ENCODE measurements at regions not wholly inside any gene's neighbourhood (a gene's known extent, or its start where the extent isn't known, plus 50 kb on each side); places are given as distances from the start of the nearest gene placed in this dataset.

GRCh38 chr2:15808204-15808910 is 132.0 kb upstream of the MYCN start:
- no peak for ATAC-seq

DNA sequence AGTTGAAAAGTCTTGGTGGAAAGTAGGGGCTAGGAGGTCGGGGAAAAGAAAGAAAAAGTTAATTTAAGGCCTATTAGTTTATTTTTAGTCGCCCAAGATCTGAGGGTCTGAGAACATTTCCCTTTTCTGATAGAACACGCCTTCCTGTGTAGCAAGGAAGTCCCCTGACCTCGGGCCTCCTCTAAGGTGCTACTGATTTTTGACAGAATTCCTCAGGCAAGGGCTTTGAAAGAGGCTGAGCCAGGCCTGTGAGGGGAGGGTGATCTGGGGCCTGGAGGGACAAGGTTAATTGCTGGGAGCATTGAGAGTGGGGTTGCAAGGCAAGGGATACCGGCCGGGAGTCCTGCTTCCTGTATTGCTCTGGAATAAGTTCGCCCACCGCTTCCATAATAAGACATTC is 131.4 kb upstream of the MYCN start:
- H3K9me3 ChIP-seq, result no peaks in the 10 kb centered on the region
- H3K4me1 ChIP-seq, result no peaks in the 10 kb centered on the region
- no peaks in the 10 kb centered on the region for H3K27me3 ChIP-seq
- TF ChIP-seq CTCF (IDR thresholded peaks at IDR 0.05) (no peak), POLR2AphosphoS5 (IDR thresholded peaks at IDR 0.05) (no peak), EP300 (IDR thresholded peaks at IDR 0.05) (no peak)
- H3K4me3 ChIP-seq, result no peak overlapping the region
- H3K36me3 ChIP-seq, result no peaks in the 10 kb centered on the region
- WGBS, 2 donors (ENCODE audit: low coverage in 1 of 2), result 64 to 66% methylated on average over 5 to 7 of the region's 8 CpGs
- no peak overlapping the region for H3K27ac ChIP-seq
- no peak for ATAC-seq

More at GRCh38 chr2:15808204-15808910, 132.0 kb upstream of the MYCN start:
- Histone ChIP-seq H3K27me3 (no peaks in the 10 kb centered on the region), H3K36me3 (no peaks in the 10 kb centered on the region), H3K9me3 (no peaks in the 10 kb centered on the region), H3K27ac (no peak overlapping the region), H3K4me3 (no peak overlapping the region), H3K4me1 (no peaks in the 10 kb centered on the region)
- 72 to 81% methylated on average over 9 to 17 of the region's 28 CpGs for WGBS, 2 donors (ENCODE audit: low coverage in 1 of 2)
- TF ChIP-seq POLR2AphosphoS5 (IDR thresholded peaks at IDR 0.05), result no peak
- no peak for TF ChIP-seq CTCF (IDR thresholded peaks at IDR 0.05)
- no peak for TF ChIP-seq POLR2A (IDR thresholded peaks at IDR 0.05)
- no peak for TF ChIP-seq EP300 (IDR thresholded peaks at IDR 0.05)

- 94% methylated on average over 5 of the region's 11 CpGs; no CpG with 5 or more reads in 1 of the 2 donors for WGBS, 2 donors (ENCODE audit: low coverage in 1 of 2)
- Histone ChIP-seq H3K9me3 (no peaks in the 10 kb centered on the region), H3K27ac (no peak overlapping the region), H3K4me3 (no peak overlapping the region), H3K27me3 (no peaks in the 10 kb centered on the region), H3K36me3 (no peaks in the 10 kb centered on the region), H3K4me1 (no peaks in the 10 kb centered on the region)
- no peak for ATAC-seq
- TF ChIP-seq CTCF (IDR thresholded peaks at IDR 0.05), result no peak
- no peak for TF ChIP-seq EP300 (IDR thresholded peaks at IDR 0.05)
- no peak for TF ChIP-seq POLR2AphosphoS5 (IDR thresholded peaks at IDR 0.05)
- no peak for TF ChIP-seq POLR2A (IDR thresholded peaks at IDR 0.05)
Measured at GRCh38 chr2:15809404-15809803, 130.9 kb upstream of the MYCN start.

DNA sequence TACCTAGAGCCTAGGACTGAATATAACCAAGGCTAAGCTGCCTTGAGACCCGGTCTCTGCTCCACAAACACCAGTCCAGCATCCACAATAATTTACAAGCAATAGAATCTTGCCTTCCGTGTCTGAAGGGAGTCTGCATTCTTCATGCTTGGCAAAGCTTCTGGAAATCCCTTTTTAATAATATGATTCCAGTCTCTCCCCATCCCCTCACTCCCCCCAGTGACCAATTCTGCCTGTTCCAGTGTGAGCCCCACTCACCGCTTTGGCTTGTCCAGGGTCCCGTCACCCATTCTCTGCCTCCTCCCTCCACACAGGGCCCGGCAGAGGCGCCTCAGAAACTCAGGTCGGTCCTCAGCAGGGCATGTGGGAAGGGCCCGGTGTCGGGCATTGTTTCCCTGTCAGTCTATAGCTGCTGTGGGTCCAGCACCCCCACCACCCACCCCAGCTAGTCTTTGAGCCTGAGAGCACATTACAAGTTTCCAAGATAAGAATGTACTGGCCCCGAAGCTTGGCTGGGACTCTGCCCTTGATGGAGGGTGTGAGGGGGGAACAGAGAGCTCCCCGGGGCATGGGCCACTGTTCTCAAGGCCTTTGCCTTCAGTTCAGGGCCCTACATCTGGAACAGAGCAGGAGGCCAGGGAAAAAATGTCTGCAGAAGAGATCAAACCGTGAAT is 129.7 kb upstream of the MYCN start:
- H3K4me1 ChIP-seq, result peaks cover 0 to 8% (median 0%) of the 10 kb centered on the region in 3 donors
- no peaks in the 10 kb centered on the region for H3K27me3 ChIP-seq
- no peak for ATAC-seq
- H3K4me3 ChIP-seq, result no peak overlapping the region
- H3K9me3 ChIP-seq, result no peaks in the 10 kb centered on the region
- no peak for TF ChIP-seq CTCF (IDR thresholded peaks at IDR 0.05)
- TF ChIP-seq POLR2A (IDR thresholded peaks at IDR 0.05), result no peak
- no peak for TF ChIP-seq POLR2AphosphoS5 (IDR thresholded peaks at IDR 0.05)
- no peak for TF ChIP-seq EP300 (IDR thresholded peaks at IDR 0.05)
- 83 to 88% methylated on average over 3 to 5 of the region's 12 CpGs for WGBS, 2 donors (ENCODE audit: low coverage in 1 of 2)
- H3K27ac ChIP-seq, result no peak overlapping the region
- H3K36me3 ChIP-seq, result no peaks in the 10 kb centered on the region

GRCh38 chr2:15811367-15811766 is 129.0 kb upstream of the MYCN start:
- ATAC-seq, result no peak
- Histone ChIP-seq H3K9me3 (no peaks in the 10 kb centered on the region), H3K36me3 (no peaks in the 10 kb centered on the region), H3K4me3 (no peak overlapping the region), H3K27me3 (no peaks in the 10 kb centered on the region), H3K4me1 (peaks cover 0 to 8% (median 0%) of the 10 kb centered on the region in 3 donors), H3K27ac (no peak overlapping the region)
- no peak for TF ChIP-seq CTCF (IDR thresholded peaks at IDR 0.05)
- no peak for TF ChIP-seq EP300 (IDR thresholded peaks at IDR 0.05)
- no peak for TF ChIP-seq POLR2AphosphoS5 (IDR thresholded peaks at IDR 0.05)
- TF ChIP-seq POLR2A (IDR thresholded peaks at IDR 0.05), result no peak
- 75 to 80% methylated on average over 1 to 5 of the region's 8 CpGs for WGBS, 2 donors (ENCODE audit: low coverage in 1 of 2)
